Esophagus squamous epithelium (tissue), 5 donors: ENCODE measurements at regions not wholly inside any gene's neighbourhood (a gene's known extent, or its start where the extent isn't known, plus 50 kb on each side); places are given as distances from the start of the nearest gene placed in this dataset.

Experiments
- DNase-seq: peaks from one replicate; lab custom pipeline; 2025; lab: John Stamatoyannopoulos, UW
- H3K27ac ChIP-seq, 4 donors: fragments of 200-600 bp; sonication (generic); one replicate each; pipeline ENCODE4 v1.5.1; 2016 to 2019; ENCODE audit warnings: mild to moderate bottlenecking in 1 of 4
- H3K27me3 ChIP-seq, 4 donors: fragments of 200-600 bp; sonication (generic); 1 replicate in 3 of 4; 2 replicates in 1 of 4; pipeline versions ENCODE4 v1.5.1 to v1.6.0; 2017 to 2021; ENCODE audit warnings: antibody characterized with exemption in 1 of 4
- H3K36me3 ChIP-seq, 3 donors: fragments of 200-600 bp; sonication (generic); one replicate each; pipeline ENCODE4 v1.5.1; 2016 to 2019
- H3K4me1 ChIP-seq, 3 donors: fragments of 200-600 bp; sonication (generic); one replicate each; pipeline ENCODE4 v1.5.1; 2017 to 2019
- H3K4me3 ChIP-seq, 4 donors: fragments of 200-600 bp; sonication (generic); 1 replicate in 3 of 4; 2 replicates in 1 of 4; pipeline ENCODE4 v1.5.1; 2016 to 2019; ENCODE audit warnings: mild to moderate bottlenecking in 2 of 4, moderate library complexity in 1 of 4
- H3K9me3 ChIP-seq, 3 donors: fragments of 200-600 bp; sonication (generic); one replicate each; pipeline ENCODE4 v1.5.1; 2016 to 2019
- POLR2A ChIP-seq, 4 donors: fragments of 450-650 bp; IDR thresholded peaks; one replicate each; pipeline ENCODE4 v1.6.1; 2017; ENCODE audit warnings: antibody characterized with exemption in 4 of 4, mild to moderate bottlenecking in 4 of 4, moderate library complexity in 3 of 4
- WGBS, 2 donors: methylation state at CpG; one replicate each; pipeline ENCODE4 v1.1.5; 2018; 5-methylcytosine and 5-hydroxymethylcytosine counted together
- intact Hi-C: fragments of 100-400 bp; cut with DNase I; formaldehyde crosslinking; loops from one replicate; pipeline ENCODE4 v1.15.0; 2022
- TF ChIP-seq, protein P1 (sequence below), 6 experiments: fragments of 450-650 bp in 4 of 6; fragments of 200-600 bp in 2 of 6; sonication (generic) in 2 of 6; IDR thresholded peaks; one replicate each; pipeline ENCODE4 v1.5.1; 2016 to 2019; ENCODE audit warnings: antibody characterized with exemption in 6 of 6, mild to moderate bottlenecking in 4 of 6, moderate library complexity in 4 of 6
- donor health status: DM: yes; HTN: yes; CAD: no.

DNA sequence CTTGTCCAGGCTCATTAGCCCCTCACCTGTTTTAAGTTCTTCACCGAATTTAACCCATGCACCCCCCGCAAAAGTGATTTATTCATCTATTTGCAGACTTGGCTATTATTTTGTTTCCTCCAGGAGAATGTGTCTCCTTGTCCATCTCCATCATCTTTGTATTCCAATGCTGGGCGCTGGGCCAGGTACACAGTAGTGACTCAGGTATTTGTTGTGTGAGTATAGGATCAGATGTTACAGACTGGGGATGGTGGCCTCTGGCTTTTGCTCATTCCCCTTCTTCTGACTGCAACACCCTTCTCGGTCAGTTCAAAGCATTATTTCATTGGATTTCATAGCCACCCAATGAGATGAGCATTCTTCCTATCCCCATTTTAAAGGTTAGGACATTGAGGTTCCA, 408.2 kb downstream of the MN1 start:
- H3K27me3 ChIP-seq, result peaks cover 0 to 3% (median 0%) of the 10 kb centered on the region in 4 donors
- no peak for TF ChIP-seq POLR2A (IDR thresholded peaks at IDR 0.05)
- TF ChIP-seq, protein P1, sequence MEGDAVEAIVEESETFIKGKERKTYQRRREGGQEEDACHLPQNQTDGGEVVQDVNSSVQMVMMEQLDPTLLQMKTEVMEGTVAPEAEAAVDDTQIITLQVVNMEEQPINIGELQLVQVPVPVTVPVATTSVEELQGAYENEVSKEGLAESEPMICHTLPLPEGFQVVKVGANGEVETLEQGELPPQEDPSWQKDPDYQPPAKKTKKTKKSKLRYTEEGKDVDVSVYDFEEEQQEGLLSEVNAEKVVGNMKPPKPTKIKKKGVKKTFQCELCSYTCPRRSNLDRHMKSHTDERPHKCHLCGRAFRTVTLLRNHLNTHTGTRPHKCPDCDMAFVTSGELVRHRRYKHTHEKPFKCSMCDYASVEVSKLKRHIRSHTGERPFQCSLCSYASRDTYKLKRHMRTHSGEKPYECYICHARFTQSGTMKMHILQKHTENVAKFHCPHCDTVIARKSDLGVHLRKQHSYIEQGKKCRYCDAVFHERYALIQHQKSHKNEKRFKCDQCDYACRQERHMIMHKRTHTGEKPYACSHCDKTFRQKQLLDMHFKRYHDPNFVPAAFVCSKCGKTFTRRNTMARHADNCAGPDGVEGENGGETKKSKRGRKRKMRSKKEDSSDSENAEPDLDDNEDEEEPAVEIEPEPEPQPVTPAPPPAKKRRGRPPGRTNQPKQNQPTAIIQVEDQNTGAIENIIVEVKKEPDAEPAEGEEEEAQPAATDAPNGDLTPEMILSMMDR (IDR thresholded peaks at IDR 0.05), result no peak
- intact Hi-C loops, result no loop called here
- H3K9me3 ChIP-seq, result no peaks in the 10 kb centered on the region
- peaks cover 0 to 11% (median 0%) of the 10 kb centered on the region in 3 donors for H3K4me1 ChIP-seq
- no peaks in the 10 kb centered on the region for H3K36me3 ChIP-seq
- DNase-seq, result no peak
- H3K27ac ChIP-seq, result no peak overlapping the region
- WGBS, 2 donors, result 78 to 79% methylated on average over 3 of the region's 4 CpGs
- no peak overlapping the region for H3K4me3 ChIP-seq

DNA sequence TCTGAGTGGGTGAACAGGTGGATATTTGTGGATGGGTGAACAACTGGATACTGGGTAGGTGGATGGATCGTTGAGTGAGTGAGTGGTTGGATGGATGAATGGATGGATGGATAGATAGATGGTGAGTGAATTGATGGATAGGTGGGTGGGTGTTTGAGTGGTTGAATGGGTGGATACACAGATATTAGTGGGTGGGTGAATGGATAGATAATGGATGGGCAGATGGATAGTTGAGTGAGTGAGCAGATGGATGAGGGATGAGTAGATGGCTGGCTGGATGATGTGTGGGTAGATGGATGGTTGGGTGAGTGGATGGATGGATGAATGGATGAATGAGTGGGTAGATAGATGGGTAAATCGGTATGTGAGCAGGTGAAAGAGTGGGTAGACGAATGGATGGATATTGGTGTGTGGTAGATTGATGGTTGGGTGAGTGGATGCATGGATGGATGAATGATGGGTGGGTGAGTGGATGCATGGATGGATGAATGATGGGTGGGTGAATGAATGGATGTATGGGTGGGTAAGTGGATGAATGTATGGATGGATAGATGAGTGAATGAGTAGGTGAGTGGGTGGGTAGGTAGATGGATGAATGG, 406.7 kb downstream of the MN1 start:
- Histone ChIP-seq H3K4me1 (peaks cover 0 to 11% (median 3%) of the 10 kb centered on the region in 3 donors), H3K4me3 (no peak overlapping the region), H3K27ac (no peak overlapping the region), H3K27me3 (peaks cover 0 to 11% (median 0%) of the 10 kb centered on the region in 4 donors), H3K36me3 (no peaks in the 10 kb centered on the region), H3K9me3 (no peaks in the 10 kb centered on the region)
- intact Hi-C loops, result no loop called here
- no peak for DNase-seq
- TF ChIP-seq POLR2A (IDR thresholded peaks at IDR 0.05), result no peak
- TF ChIP-seq, protein P1 (IDR thresholded peaks at IDR 0.05), result no peak
- 80 to 83% methylated on average over 3 of the region's 3 CpGs for WGBS, 2 donors

DNA sequence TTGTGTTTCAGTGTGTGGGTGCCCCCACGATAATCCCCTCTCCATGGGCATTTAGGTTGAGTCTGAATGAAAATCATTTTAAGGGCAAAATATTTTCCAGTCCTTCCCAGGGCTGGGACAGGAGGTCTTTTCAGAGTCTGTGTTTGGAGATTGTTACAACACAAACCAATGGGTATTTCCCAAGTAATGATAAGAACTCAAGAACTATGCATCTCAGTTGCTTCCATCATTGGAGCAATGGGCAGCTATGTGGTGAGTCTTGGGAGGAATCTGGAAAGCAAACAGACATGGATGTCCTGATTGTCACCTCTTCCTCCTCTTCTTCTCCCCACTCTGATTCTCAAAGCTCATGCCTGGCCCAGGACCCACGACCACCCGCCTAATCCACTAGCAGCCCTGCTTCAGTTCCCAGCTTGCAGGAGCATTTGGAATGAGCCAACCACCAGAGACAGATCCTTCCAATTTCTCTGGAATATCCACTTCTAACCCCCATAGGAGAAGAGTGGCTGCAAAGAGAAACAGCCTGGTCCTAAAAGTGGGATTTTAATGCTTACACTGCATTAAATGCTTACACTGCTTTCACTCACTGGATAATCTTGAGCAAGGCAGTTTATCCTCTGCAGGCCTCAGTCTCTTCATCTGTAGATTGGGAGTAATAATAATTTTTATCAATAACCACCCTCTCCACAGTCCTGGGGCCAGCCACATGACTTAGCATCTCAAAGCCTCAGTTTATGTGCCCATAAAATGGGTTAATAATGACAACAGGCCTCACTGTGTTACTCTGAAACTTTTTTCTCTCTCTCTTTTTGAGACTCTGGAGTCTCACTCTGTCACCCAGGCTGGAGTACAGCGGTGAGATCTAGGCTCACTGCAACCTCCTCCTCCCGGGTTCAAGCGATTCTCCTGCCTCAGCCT, 404.3 kb downstream of the MN1 start:
- no peaks in the 10 kb centered on the region for H3K9me3 ChIP-seq
- intact Hi-C loops, result no loop called here
- no peak for DNase-seq
- H3K27ac ChIP-seq, result no peak overlapping the region
- WGBS, 2 donors, result 72 to 81% methylated on average over 4 to 6 of the region's 6 CpGs
- H3K27me3 ChIP-seq, result peaks cover 0 to 23% (median 0%) of the 10 kb centered on the region in 4 donors
- H3K4me1 ChIP-seq, result peaks cover 0 to 3% (median 0%) of the 10 kb centered on the region in 3 donors
- TF ChIP-seq, protein P1 (IDR thresholded peaks at IDR 0.05), result no peak
- no peak for TF ChIP-seq POLR2A (IDR thresholded peaks at IDR 0.05)
- no peaks in the 10 kb centered on the region for H3K36me3 ChIP-seq
- H3K4me3 ChIP-seq, result no peak overlapping the region

DNA sequence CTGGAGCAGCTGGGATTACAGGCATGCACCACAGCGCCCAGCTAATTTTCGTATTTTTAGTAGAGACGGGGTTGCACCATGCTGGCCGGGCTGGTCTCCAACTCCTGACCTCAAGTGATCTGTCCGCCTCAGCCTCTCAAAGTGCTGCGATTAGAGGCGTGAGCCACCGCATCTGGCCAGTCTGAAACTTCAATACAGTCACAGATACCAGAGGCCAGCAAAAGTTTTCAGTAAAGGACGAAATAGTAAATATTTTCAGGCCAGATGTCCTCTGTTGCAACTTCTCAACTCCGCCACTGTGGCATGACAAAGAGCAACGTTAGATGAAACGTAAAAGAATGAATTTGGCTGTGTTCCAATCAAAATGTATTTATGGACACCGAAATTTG, 403.6 kb downstream of the MN1 start:
- peaks cover 0 to 4% (median 0%) of the 10 kb centered on the region in 3 donors for H3K9me3 ChIP-seq
- 56 to 65% methylated on average over 7 to 13 of the region's 13 CpGs for WGBS, 2 donors
- peaks cover 0 to 3% (median 0%) of the 10 kb centered on the region in 3 donors for H3K4me1 ChIP-seq
- no peak overlapping the region for H3K4me3 ChIP-seq
- no peak for TF ChIP-seq POLR2A (IDR thresholded peaks at IDR 0.05)
- TF ChIP-seq, protein P1 (IDR thresholded peaks at IDR 0.05), result no peak
- intact Hi-C loops, result no loop called here
- H3K27me3 ChIP-seq, result peaks cover 0 to 23% (median 0%) of the 10 kb centered on the region in 4 donors
- peak overlapping the region in 1 of 4 donors; percentile 26 for H3K27ac ChIP-seq
- H3K36me3 ChIP-seq, result no peaks in the 10 kb centered on the region
- DNase-seq, result no peak

DNA sequence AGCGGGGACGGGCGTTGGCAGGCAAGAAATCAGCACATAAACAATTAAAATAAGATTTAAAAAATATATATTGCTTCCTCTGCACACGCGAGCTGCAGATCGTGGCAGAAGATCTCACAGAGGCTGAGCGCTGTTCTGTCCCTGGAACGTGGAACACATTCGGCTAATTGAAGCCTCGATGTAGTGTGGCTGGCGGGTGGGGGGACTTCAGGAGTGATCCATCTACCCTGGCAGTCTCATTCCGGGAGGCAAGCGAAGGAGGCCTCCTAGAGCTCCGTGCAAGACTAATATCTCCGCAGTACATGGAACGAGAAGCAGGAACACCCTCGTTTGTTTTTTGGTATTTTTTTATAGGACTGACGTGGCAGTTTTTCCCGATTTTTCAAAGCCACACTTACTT, 402.4 kb downstream of the MN1 start:
- no peaks in the 10 kb centered on the region for H3K36me3 ChIP-seq
- 23 to 26% methylated on average over 16 to 19 of the region's 19 CpGs for WGBS, 2 donors
- peak overlapping the region in 3 of 4 donors; percentile 26 to 30 (median 26) for H3K27ac ChIP-seq
- peaks cover 0 to 6% (median 0%) of the 10 kb centered on the region in 3 donors for H3K9me3 ChIP-seq
- H3K4me1 ChIP-seq, result peaks cover 0 to 3% (median 0%) of the 10 kb centered on the region in 3 donors
- no peak for DNase-seq
- intact Hi-C loops, result no loop called here
- TF ChIP-seq, protein P1 (IDR thresholded peaks at IDR 0.05), result no peak
- TF ChIP-seq POLR2A (IDR thresholded peaks at IDR 0.05), result no peak
- H3K4me3 ChIP-seq, result no peak overlapping the region
- peaks cover 0 to 23% (median 0%) of the 10 kb centered on the region in 4 donors for H3K27me3 ChIP-seq
